GM21390 (cell line): ENCODE measurements at regions not wholly inside any gene's neighbourhood (a gene's known extent, or its start where the extent isn't known, plus 50 kb on each side); places are given as distances from the start of the nearest gene placed in this dataset.
"Not testable (repeated sequence)": the region's sequence is repeated elsewhere in the genome, so short reads cannot be mapped to it uniquely, and the experiment has no call there.

Experiments used
- ATAC-seq: cut with Tn5 transposase; IDR thresholded peaks from one replicate; pipeline ENCODE4 v1.9.1; 2021; ENCODE audit not compliant: unreplicated experiment

DNA sequence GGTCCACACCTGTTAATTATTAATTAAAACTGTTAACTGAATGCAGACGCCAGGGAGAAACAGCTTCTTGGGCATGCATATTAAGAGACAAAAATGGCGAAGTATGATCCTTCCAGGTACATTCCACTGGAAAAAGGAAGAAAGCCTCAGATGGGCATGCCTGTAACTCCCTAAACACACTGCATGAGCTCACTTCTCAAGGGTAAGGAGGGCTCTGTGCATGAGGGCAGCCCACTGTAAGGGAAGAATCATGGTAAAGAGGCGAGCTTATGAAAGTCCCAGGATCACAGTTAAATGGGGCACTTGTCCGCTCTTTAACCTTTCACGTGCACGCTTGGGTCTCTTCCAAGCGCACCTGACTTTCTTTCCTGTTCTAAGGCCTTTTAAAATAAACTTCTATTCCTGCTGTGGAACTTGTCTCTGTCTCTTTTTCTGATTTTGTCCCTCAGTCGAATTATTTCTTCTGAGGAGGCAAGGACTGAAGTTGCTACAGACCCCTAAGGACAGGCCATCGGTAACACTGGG, 321.7 kb downstream of the PPP1R2C start:
- no peak for ATAC-seq

DNA sequence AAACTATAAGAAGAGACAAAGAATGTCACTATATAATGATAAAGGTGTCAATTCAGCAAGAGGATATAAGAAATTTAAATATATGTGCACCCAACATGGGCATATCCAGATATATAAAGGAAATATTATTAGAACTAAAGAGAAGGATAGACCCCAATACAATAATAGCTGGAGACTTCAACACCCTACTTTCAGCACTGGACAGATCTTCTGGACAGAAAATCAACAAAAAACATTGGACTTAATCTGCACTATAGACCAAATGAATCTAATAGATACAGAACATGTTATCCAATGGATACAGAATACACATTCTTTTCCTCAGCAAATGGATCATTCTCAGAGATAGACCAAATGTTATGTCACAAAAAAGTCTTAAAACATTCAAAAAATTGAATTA, 327.7 kb downstream of the PPP1R2C start:
- no peak for ATAC-seq

GRCh38 chrX:42443267-42443666, 334.7 kb downstream of the PPP1R2C start:
- no peak for ATAC-seq

DNA sequence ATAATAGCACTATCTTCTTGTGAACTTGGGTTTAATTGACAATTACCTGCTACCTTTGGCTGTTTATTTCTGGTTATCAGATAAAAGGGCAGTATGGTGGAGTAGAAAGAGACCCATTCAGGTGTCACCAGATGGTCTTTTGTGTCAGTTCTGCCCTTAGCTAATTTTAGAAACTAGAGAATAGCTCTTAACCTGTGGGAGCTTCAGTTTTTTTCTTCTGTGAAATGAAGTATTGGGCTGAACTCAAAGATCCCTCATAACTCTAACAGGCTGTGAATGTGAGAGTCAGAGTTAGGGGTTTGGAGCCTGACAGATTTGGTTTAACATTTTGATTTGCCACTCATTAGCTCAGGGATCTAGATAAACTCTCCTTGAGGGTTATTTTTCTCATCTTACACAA, 335.2 kb downstream of the PPP1R2C start:
- no peak for ATAC-seq

- ATAC-seq: no peak
These were observed 340.8 kb downstream of the PPP1R2C start for GRCh38 chrX:42437211-42437610.

- no peak for ATAC-seq
These were observed 343.4 kb downstream of the PPP1R2C start for GRCh38 chrX:42434458-42435166.

DNA sequence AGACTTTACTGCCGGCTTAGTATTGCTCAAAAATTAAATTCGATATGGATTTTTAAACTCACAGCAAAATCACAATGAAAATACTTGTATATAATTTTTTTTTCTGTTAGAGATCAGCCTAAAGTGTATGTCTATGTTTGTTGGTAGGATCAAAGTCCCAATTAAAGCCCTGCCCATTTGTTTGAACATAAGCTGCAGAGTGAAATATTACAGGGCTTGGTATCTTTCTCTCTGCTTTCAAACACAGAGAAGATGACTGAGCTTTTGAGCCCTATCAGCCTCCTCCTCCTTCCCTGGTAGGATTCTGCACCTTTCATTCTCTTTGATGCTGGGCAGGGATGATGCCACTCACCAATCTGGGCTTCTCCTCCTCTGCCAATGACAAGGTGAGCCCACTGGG, 345.4 kb downstream of the PPP1R2C start:
- ATAC-seq: no peak

DNA sequence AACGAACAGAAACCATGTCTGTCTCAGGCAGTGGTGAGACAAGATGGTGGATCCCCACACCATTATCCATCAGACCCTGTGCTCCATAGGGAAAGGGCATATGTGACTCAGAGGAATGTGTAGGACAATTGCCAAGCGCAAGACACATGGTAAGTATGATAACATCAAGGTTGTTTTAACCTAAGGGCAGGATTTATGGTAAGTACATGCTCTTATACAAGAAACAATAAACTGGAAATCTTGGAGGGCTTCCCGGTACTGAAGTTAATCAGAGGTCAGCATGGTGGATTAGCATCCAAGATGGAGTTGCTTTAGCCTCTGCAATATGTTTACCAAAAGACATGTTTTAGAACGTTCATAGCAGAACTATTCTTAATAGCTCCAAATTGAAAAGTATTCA, 355.0 kb downstream of the PPP1R2C start:
- no peak for ATAC-seq

GRCh38 chrX:42420426-42420825, 357.5 kb downstream of the PPP1R2C start:
- no peak for ATAC-seq

- ATAC-seq: no peak
These were observed 362.3 kb downstream of the PPP1R2C start for GRCh38 chrX:42415636-42416035.

- no peak for ATAC-seq
These were observed 363.9 kb downstream of the PPP1R2C start for GRCh38 chrX:42414057-42414456.

DNA sequence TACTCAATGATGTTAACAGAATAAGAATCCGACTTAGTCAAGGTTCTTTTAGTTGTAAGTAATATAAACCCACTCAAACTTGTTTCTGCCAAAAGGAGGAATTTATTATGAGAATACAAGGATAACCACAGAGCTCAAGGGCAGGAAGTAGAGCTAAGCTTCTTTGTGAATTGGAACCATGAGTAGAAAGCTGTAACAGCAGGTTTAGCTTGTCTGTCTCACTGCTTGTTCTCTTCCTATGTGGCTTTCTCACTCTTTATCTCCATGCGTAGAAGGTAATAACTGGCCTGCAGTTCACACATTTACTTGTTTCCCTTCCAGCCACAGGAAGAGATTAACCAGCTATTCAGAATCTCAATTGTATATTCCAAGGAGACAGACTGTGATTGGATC, 378.3 kb downstream of the PPP1R2C start:
- ATAC-seq: no peak

- no peak for ATAC-seq
These were observed 378.9 kb downstream of the PPP1R2C start for GRCh38 chrX:42398967-42399631.

DNA sequence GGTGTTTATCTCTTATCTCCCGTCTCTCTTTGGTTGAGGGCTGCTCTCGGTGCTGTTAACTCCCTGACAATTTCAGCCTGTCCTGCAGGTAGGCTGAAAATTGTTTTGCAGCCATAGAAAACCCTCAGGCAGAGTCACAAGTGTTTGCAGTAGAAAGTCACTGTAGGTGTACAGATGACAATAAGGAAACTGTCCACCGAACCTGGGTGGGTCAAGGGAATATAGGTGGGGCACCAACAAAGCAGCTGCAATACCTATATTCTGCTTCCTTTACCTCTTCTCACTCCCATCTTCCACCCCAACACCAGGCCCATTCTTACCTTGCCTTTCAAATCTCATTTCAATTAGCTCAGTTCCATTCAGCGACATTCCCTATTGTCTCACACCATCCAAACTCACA, 381.8 kb downstream of the PPP1R2C start:
- ATAC-seq: no peak

DNA sequence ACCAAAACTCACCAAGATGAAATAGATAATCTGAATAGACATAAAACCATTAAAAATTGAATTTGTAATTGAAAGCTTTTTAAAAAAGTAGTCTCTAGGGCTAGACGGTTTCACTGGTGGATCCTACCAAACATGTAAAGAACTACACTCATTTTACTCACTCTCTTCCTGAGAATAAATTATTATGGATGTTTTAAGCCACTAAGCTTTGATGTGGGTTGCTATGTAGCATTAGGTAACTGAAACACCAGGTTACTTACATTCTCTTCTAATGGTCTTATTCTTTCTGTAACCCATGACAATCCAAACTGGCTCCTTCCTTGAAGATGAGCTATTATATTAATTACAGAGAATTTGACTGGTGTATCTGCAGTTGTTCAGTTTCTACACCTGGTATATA, 385.1 kb downstream of the PPP1R2C start:
- ATAC-seq: no peak

GRCh38 chrX:42386681-42387080, 391.3 kb downstream of the PPP1R2C start:
- no peak for ATAC-seq

DNA sequence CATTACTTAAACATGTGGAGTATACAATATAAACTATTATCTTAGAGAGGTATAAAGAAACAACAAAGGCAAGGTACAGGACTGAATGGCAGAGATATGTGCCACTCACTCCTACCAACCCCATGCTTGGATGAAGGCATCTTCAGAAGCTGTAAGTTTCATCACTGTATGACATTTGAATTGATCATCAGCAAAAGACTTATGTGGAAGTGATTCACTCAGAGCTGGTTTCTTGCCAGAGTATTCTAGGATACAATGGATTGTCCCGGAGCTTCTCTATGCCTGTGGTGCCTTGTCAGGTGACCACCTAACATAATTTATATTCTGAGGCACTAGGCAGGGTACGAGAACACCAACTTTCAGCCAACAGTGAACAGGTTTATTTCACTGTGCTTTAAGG, 392.2 kb downstream of the PPP1R2C start:
- no peak for ATAC-seq

- no peak for ATAC-seq
These were observed 393.0 kb downstream of the PPP1R2C start for GRCh38 chrX:42384956-42385355.

DNA sequence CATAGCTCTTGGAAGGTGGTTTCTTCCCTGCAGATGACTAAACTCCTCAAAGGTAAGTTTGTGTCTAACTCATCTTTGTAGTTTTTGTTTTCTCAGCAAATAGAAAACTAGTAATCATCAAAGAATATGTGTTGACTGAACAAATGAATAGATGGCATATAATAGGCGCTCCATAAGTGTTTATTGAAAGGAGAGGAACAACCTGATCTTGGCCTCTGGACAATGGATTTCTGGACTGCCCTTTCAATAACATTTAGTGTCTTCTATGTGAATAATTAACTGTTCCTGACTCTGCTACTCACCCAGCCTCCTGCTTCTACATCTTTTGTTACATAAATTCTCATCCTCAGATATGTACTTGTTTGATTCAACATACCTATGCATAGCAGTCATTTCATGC, 399.1 kb downstream of the PPP1R2C start:
- no peak for ATAC-seq

DNA sequence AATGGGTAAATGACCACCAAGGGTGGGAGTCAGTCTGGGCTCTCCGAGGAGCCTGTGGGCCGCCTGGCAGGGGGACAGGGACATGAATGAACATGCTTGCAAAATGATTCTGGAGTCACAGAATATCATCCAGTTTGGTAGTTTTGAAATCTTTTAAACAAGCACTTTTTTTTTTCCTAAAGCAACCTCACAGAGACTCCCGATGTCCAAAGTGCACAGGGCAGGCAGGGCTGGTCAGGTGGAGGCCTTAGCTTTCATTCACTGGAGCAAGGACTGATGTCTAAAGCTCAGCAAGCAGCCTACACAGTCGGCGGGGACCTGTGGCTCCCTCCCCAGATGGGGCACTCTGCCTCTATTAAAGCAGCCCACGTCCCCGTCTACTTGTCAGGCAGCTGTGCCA, 402.9 kb downstream of the PPP1R2C start:
- no peak for ATAC-seq

- ATAC-seq: no peak
These were observed 411.8 kb downstream of the PPP1R2C start for GRCh38 chrX:42366181-42366580.

- ATAC-seq: no peak
These were observed 415.7 kb downstream of the PPP1R2C start for GRCh38 chrX:42362219-42362618.

- ATAC-seq: not testable (repeated sequence)
These were observed 419.6 kb upstream of the CASK start for GRCh38 chrX:42342981-42343380.
